ENCODE measurements at regions not wholly inside any gene's neighbourhood (a gene's known extent, or its start where the extent isn't known, plus 50 kb on each side); places are given as distances from the start of the nearest gene placed in this dataset.

GRCh38 chr4:82050796-82051195, 323.0 kb downstream of the HNRNPD start:
- no peak for TF ChIP-seq CTCF (optimal IDR thresholded peaks at IDR 0.05 in 1 of 3, IDR thresholded peaks at IDR 0.05 in 1 of 3, conservative IDR thresholded peaks at IDR 0.05 in 1 of 3; ENCODE audit: extremely low read depth in 1 of 3, insufficient read depth in 2 of 3, low read length in 3 of 3)
- no peak for TF ChIP-seq EZH2 (IDR thresholded peaks at IDR 0.05; ENCODE audit: low read length)

Data from keratinocyte (primary cell).